MCF 10A (cell line): ENCODE measurements at regions not wholly inside any gene's neighbourhood (a gene's known extent, or its start where the extent isn't known, plus 50 kb on each side); places are given as distances from the start of the nearest gene placed in this dataset.
A peak's percentile ranks its signal among the peaks of the same experiment; 100 is the strongest.

Source experiments
- BruUV-seq: library from RNA; stranded (reverse); fragments of 400-500 nt; replicated peaks from 2 replicates; lab custom pipeline; 2021; lab: Mats Ljungman, UMichigan
- CTCF ChIA-PET: fragments of 300-600 bp; sonication (Branson Sonifier 250); formaldehyde crosslinking; extraction: SDS; loops from one replicate; lab custom pipeline; 2021; ENCODE audit warnings: antibody characterized with exemption, inconsistent platforms; lab: Yijun Ruan, JAX
- POLR2A ChIA-PET: fragments of 300-600, 350-650 bp; sonication (Branson Sonifier 250); formaldehyde crosslinking; extraction: SDS; loops from one replicate; lab custom pipeline; 2020; ENCODE audit warnings: antibody characterized with exemption, inconsistent platforms; lab: Yijun Ruan, JAX
- DNase-seq: peaks from one replicate; pipeline ENCODE4 v3.0.0-alpha.2; 2018; ENCODE audit not compliant: unreplicated experiment
- H3K27ac Mint-ChIP-seq: one replicate; pipeline ENCODE4 v1.8.0; 2022; ENCODE audit warnings: mild to moderate bottlenecking, low read depth, mixed read lengths; ENCODE audit not compliant: unreplicated experiment
- H3K27me3 Mint-ChIP-seq: one replicate; pipeline ENCODE4 v1.8.0; 2022; ENCODE audit warnings: mixed read lengths; ENCODE audit not compliant: insufficient read depth, unreplicated experiment
- H3K36me3 Mint-ChIP-seq: one replicate; pipeline ENCODE4 v1.8.0; 2022; ENCODE audit warnings: mild to moderate bottlenecking, moderate library complexity, mixed read lengths; ENCODE audit not compliant: insufficient read depth, unreplicated experiment
- H3K4me1 Mint-ChIP-seq: one replicate; pipeline ENCODE4 v1.8.0; 2022; ENCODE audit warnings: mixed read lengths; ENCODE audit not compliant: insufficient read depth, unreplicated experiment
- H3K4me3 Mint-ChIP-seq: one replicate; pipeline ENCODE4 v1.8.0; 2022; ENCODE audit warnings: mild to moderate bottlenecking, moderate library complexity, mixed read lengths; ENCODE audit not compliant: unreplicated experiment
- H3K9me3 Mint-ChIP-seq: one replicate; pipeline ENCODE4 v1.8.0; 2022; ENCODE audit warnings: mixed read lengths; ENCODE audit not compliant: unreplicated experiment
- intact Hi-C: fragments of 100-400 bp; cut with micrococcal nuclease; formaldehyde crosslinking; loops from 2 replicates; pipeline ENCODE4 v1.14.1; 2022
- TF ChIP-seq, protein P1 (sequence below): fragments of 200-600 bp; IDR thresholded peaks from one replicate; pipeline ENCODE4 v1.8.0; 2022; ENCODE audit warnings: antibody characterized with exemption, mild to moderate bottlenecking; ENCODE audit not compliant: unreplicated experiment

DNA sequence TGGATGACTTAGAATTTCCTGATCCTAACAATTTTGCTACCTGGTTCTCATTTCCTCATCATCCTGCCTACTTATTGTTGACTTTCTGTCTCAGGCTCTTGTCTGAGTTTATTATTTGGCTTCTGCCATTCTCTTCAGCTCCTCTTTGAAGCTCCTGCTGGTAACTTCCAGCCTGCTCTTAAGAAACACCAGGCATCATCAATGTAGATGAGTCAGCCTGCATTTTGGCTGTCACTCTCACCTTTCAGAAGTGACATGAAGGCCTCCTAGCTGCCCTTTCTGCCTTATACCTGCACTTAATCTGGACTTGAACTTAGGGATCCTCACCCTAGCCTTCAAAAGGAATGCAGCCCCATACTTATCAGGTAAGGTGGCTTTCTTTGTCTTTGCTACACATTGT is 551.8 kb upstream of the ZNF608 start:
- H3K36me3 Mint-ChIP-seq, result peaks cover 4% of the 10 kb centered on the region
- H3K4me3 Mint-ChIP-seq, result no peak overlapping the region
- DNase-seq, result peak; percentile 69
- H3K9me3 Mint-ChIP-seq, result no peaks in the 10 kb centered on the region
- intact Hi-C loops, result no loop called here
- TF ChIP-seq, protein P1, sequence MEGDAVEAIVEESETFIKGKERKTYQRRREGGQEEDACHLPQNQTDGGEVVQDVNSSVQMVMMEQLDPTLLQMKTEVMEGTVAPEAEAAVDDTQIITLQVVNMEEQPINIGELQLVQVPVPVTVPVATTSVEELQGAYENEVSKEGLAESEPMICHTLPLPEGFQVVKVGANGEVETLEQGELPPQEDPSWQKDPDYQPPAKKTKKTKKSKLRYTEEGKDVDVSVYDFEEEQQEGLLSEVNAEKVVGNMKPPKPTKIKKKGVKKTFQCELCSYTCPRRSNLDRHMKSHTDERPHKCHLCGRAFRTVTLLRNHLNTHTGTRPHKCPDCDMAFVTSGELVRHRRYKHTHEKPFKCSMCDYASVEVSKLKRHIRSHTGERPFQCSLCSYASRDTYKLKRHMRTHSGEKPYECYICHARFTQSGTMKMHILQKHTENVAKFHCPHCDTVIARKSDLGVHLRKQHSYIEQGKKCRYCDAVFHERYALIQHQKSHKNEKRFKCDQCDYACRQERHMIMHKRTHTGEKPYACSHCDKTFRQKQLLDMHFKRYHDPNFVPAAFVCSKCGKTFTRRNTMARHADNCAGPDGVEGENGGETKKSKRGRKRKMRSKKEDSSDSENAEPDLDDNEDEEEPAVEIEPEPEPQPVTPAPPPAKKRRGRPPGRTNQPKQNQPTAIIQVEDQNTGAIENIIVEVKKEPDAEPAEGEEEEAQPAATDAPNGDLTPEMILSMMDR, result no peak
- BruUV-seq, result no TSS peak
- CTCF ChIA-PET, result interaction anchor here (0.6 to 1.7 kb wide), 8 partner anchors 9 to 1354 kb away, joined by 3 to 7 read pairs (median 3); no protein-coding TSS in a partner anchor
- POLR2A ChIA-PET, result interaction anchor here (0.6 to 1.3 kb wide), 8 partner anchors 8 to 669 kb away, joined by 3 to 4 read pairs (median 3); no protein-coding TSS in a partner anchor
- H3K27me3 Mint-ChIP-seq, result no peaks in the 10 kb centered on the region
- peak overlapping the region; percentile 28 for H3K27ac Mint-ChIP-seq
- peaks cover 24% of the 10 kb centered on the region for H3K4me1 Mint-ChIP-seq

DNA sequence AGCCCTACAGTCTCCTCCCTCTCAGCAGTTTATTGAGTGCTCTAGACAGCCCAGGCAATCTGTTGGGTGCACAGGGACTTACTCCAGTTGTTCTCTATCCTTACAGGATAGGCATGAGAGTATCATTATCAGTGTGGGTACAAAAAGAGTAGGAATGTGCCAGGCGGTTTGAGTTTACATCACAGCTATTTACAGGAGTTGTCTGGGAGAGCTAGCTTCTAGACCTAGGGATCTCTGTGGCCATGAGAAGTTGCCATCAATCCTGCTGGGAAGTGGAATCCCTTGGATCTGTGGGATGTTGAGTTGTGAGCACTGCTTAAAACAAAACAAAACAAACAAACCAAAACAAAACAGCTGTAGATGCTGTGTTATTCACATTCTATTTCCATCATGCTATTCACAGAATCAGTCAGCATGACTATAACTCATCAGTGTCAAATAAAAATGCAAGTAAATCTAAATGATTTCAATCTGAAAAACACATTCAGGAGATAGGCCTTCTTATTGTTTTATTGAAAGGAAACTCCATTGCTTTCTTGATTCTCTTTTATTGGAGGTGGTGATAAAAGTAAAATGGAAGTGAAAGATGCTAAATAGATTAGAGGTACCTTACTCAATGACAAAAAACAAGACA is 552.4 kb upstream of the ZNF608 start:
- POLR2A ChIA-PET, result interaction anchor here (0.6 to 1.3 kb wide), 6 partner anchors 8 to 669 kb away, joined by 3 to 4 read pairs (median 3); no protein-coding TSS in a partner anchor
- H3K36me3 Mint-ChIP-seq, result peaks cover 4% of the 10 kb centered on the region
- no peak overlapping the region for H3K4me3 Mint-ChIP-seq
- TF ChIP-seq, protein P1, result no peak
- no peaks in the 10 kb centered on the region for H3K27me3 Mint-ChIP-seq
- BruUV-seq, result no TSS peak
- no peak for DNase-seq
- intact Hi-C loops, result no loop called here
- H3K9me3 Mint-ChIP-seq, result no peaks in the 10 kb centered on the region
- CTCF ChIA-PET, result interaction anchor here (0.5 to 1.7 kb wide), 9 partner anchors 10 to 1355 kb away, joined by 3 to 7 read pairs (median 3); no protein-coding TSS in a partner anchor
- peak overlapping the region; percentile 28 for H3K27ac Mint-ChIP-seq
- H3K4me1 Mint-ChIP-seq, result peaks cover 24% of the 10 kb centered on the region

DNA sequence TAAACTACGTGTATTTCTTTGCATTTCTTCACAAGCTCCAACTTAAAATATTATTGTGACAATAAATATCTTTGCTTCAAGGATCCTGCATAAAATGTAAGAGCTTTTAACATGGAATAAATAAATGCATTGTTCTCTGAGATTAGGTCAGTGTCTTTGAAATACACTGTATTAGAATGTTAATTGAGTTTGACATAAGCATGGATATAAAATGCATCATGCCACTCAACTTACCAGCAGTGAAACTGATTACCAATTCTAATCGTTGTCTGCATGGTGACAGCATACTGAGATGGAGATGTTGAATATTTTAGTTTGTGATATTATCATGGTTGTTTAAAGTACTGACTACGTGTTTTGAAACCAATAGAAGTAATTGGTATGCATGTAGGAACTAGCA is 555.3 kb upstream of the ZNF608 start:
- Mint-ChIP-seq H3K4me1 (peaks cover 19% of the 10 kb centered on the region), H3K36me3 (peaks cover 4% of the 10 kb centered on the region), H3K4me3 (no peak overlapping the region), H3K27ac (peak overlapping the region; percentile 27), H3K9me3 (no peaks in the 10 kb centered on the region), H3K27me3 (no peaks in the 10 kb centered on the region)
- no peak for DNase-seq
- no TSS peak for BruUV-seq
- CTCF ChIA-PET, result interaction anchor here (0.8 kb wide), 2 partner anchors 14 to 74 kb away, joined by 3 to 4 read pairs; no protein-coding TSS in a partner anchor
- intact Hi-C loops, result no loop called here
- TF ChIP-seq, protein P1, result no peak
- POLR2A ChIA-PET, result interaction anchor here (0.9 to 1.4 kb wide), 3 partner anchors 9 to 107 kb away, joined by 3 read pairs; no protein-coding TSS in a partner anchor

DNA sequence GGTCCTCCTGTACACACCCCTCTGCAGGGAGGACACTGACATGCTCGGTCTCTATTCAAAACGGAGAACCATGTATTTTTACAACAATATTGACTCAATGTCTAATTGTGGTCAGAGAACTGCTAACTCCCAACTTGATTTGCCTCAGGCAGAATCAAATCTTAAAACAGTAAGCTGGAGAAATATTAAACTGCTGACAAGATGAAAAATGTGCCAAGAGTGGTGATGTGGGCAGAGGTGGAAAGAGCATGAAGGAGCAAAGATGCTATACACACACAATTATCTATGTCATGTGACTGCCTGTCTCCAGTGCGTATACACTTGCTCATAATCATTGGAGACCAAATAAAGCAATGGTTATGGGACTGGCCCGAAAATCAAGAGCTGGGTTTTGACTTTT is 556.1 kb upstream of the ZNF608 start:
- Mint-ChIP-seq H3K4me1 (peaks cover 19% of the 10 kb centered on the region), H3K27me3 (no peaks in the 10 kb centered on the region), H3K4me3 (no peak overlapping the region), H3K36me3 (peaks cover 4% of the 10 kb centered on the region), H3K27ac (peak overlapping the region; percentile 27), H3K9me3 (no peaks in the 10 kb centered on the region)
- POLR2A ChIA-PET, result interaction anchor here (1.3 to 1.8 kb wide), 2 partner anchors 9 to 106 kb away, joined by 5 to 8 read pairs; no protein-coding TSS in a partner anchor
- BruUV-seq, result no TSS peak
- no peak for DNase-seq
- intact Hi-C loops, result no loop called here
- CTCF ChIA-PET, result interaction anchor here (0.5 to 0.8 kb wide), 3 partner anchors 416 to 1880 kb away, joined by 3 read pairs; no protein-coding TSS in a partner anchor
- TF ChIP-seq, protein P1, result no peak
